ENCODE measurements at regions not wholly inside any gene's neighbourhood (a gene's known extent, or its start where the extent isn't known, plus 50 kb on each side); places are given as distances from the start of the nearest gene placed in this dataset.

DNA sequence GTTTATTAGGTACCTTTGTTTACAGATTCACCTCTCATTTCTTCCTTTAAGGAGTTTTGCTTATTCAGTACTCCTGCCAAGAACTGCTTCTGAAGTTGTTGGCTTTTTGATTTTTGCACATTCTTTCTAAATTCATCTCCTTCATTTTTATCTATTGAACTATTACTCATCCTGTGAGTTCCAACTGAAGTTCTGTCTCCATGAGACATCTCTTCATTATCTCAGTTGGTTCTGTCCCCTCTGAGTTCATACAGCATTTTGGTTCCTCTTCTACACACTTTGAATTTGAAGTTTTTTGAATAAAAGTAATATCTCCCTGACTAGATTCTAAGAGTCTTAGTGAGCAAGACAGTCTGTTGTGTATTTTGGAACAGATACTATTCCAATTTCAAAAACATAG is 299.7 kb downstream of the OTOL1 start:
- Mint-ChIP-seq H3K9me3 (peaks cover 6% of the 10 kb centered on the region), H3K36me3 (ENCODE audit: low read depth) (no peaks in the 10 kb centered on the region), H3K27me3 (ENCODE audit: low read depth) (no peaks in the 10 kb centered on the region), H3K27ac (peak overlapping the region; percentile 1 to 88 (median 60)), H3K4me1 (peaks cover 13% of the 10 kb centered on the region), H3K4me3 (no peak overlapping the region)
- TF ChIP-seq, protein P1, sequence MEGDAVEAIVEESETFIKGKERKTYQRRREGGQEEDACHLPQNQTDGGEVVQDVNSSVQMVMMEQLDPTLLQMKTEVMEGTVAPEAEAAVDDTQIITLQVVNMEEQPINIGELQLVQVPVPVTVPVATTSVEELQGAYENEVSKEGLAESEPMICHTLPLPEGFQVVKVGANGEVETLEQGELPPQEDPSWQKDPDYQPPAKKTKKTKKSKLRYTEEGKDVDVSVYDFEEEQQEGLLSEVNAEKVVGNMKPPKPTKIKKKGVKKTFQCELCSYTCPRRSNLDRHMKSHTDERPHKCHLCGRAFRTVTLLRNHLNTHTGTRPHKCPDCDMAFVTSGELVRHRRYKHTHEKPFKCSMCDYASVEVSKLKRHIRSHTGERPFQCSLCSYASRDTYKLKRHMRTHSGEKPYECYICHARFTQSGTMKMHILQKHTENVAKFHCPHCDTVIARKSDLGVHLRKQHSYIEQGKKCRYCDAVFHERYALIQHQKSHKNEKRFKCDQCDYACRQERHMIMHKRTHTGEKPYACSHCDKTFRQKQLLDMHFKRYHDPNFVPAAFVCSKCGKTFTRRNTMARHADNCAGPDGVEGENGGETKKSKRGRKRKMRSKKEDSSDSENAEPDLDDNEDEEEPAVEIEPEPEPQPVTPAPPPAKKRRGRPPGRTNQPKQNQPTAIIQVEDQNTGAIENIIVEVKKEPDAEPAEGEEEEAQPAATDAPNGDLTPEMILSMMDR (IDR thresholded peaks at IDR 0.05; ENCODE audit: unreplicated experiment in 3 of 3): no peak

DNA sequence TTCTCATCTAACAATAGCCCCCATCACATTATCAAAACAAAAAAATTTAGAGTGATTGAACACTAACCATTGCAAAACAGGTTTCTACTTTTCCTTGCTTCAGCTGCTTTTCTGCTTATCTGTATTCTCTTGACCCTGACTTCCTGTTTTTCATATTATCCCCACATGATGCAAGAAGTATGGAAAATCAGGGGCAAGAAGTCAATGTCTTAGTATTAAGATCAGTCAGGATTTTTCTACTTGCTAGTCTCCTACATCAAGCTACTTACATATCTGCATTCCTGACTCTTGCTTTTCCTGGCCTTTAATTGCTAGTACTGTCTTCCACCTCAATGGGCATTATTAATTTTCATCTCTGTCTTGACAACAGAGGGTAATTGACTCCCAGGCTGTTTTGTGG is 300.2 kb downstream of the OTOL1 start:
- peaks cover 11% of the 10 kb centered on the region for H3K9me3 Mint-ChIP-seq
- H3K27me3 Mint-ChIP-seq (ENCODE audit: low read depth): no peaks in the 10 kb centered on the region
- TF ChIP-seq, protein P1 (IDR thresholded peaks at IDR 0.05; ENCODE audit: unreplicated experiment in 3 of 3): no peak
- peaks cover 13% of the 10 kb centered on the region for H3K4me1 Mint-ChIP-seq
- H3K4me3 Mint-ChIP-seq: no peak overlapping the region
- H3K27ac Mint-ChIP-seq: peak overlapping the region in 2 of 3 experiments; percentile 60 to 88
- no peaks in the 10 kb centered on the region for H3K36me3 Mint-ChIP-seq (ENCODE audit: low read depth)

GRCh38 chr3:161798016-161798415 is 301.4 kb downstream of the OTOL1 start:
- Mint-ChIP-seq H3K4me3 (no peak overlapping the region), H3K4me1 (peaks cover 13% of the 10 kb centered on the region), H3K9me3 (peaks cover 12% of the 10 kb centered on the region), H3K36me3 (ENCODE audit: low read depth) (no peaks in the 10 kb centered on the region), H3K27ac (no peak overlapping the region), H3K27me3 (ENCODE audit: low read depth) (no peaks in the 10 kb centered on the region)
- TF ChIP-seq, protein P1 (IDR thresholded peaks at IDR 0.05; ENCODE audit: unreplicated experiment in 3 of 3): no peak

DNA sequence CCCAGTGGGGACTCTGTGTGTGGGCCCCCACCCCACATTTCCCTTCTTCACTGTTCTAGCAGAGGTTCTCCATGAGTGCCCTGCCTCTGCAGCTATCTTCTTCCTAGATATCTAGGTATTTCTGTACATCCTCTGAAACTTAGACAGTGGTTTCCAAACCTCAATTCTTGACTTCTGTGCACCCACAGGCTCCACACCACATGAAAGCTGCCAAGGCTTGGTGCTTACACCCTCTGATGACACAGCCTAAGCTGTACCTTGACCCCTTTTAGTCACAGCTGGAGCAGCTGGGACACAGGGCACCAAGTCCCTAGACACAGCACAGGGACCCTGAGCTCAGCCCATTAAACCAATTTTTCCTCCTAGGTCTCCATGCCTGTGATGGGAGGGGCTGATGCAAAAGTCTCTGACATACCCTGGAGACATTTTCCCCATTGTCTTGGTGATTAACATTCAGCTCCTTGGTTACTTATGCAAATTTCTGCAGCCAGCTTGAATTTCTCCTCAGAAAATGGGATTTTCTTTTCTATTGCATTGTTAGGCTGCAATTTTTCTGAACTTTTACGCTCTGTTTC is 304.5 kb downstream of the OTOL1 start:
- Mint-ChIP-seq H3K9me3 (peaks cover 12% of the 10 kb centered on the region), H3K4me1 (peaks cover 7% of the 10 kb centered on the region), H3K27ac (no peak overlapping the region), H3K27me3 (ENCODE audit: low read depth) (no peaks in the 10 kb centered on the region), H3K36me3 (ENCODE audit: low read depth) (no peaks in the 10 kb centered on the region), H3K4me3 (no peak overlapping the region)
- TF ChIP-seq, protein P1 (IDR thresholded peaks at IDR 0.05; ENCODE audit: unreplicated experiment in 3 of 3): no peak

DNA sequence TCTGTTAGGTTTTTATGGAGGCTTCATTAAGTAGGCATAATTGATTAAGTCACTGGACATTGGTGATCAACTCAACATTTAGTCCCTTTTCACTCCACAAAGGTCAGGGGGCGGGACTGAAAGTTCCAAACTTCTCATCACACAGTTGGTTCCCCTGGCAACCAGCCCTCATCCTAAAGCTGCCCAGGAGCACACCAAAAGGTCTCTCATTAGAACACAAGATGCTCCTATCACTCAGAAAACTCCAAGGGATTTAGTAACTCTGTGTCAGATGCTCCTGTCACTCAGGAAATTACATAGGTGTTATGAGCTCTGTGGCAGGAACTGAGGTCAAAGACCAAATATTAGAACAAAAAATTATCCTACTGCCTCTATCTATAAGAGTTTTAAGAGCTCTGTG is 321.5 kb downstream of the OTOL1 start:
- Mint-ChIP-seq H3K36me3 (ENCODE audit: low read depth) (no peaks in the 10 kb centered on the region), H3K4me1 (peaks cover 16% of the 10 kb centered on the region), H3K27me3 (ENCODE audit: low read depth) (no peaks in the 10 kb centered on the region), H3K4me3 (no peak overlapping the region), H3K9me3 (no peaks in the 10 kb centered on the region), H3K27ac (no peak overlapping the region)
- TF ChIP-seq, protein P1 (IDR thresholded peaks at IDR 0.05; ENCODE audit: unreplicated experiment in 3 of 3): no peak

DNA sequence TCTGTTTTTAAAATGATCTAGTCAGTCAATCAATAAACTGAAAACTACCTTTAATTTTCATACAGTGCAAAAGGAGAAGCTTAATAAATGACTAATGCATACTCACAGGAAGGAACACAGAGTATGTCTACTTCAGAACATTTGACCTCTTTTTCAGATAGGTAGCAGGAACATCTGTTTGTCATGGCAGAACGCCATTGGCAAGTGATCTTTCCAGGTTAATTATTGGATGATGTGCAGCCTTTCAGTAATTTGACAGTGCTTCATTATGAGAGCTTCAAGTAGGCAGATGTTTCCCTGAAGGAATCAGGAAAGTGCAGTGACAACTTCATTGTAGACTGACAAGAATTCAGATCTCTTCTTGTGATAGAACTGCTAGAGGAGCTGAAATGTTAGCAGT is 325.0 kb downstream of the OTOL1 start:
- Mint-ChIP-seq H3K4me1 (peaks cover 16% of the 10 kb centered on the region), H3K27ac (no peak overlapping the region), H3K27me3 (ENCODE audit: low read depth) (no peaks in the 10 kb centered on the region), H3K36me3 (ENCODE audit: low read depth) (no peaks in the 10 kb centered on the region), H3K4me3 (no peak overlapping the region), H3K9me3 (no peaks in the 10 kb centered on the region)
- TF ChIP-seq, protein P1 (IDR thresholded peaks at IDR 0.05; ENCODE audit: unreplicated experiment in 3 of 3): no peak

Data from nephron (organoid).